ENCODE measurements at regions not wholly inside any gene's neighbourhood (a gene's known extent, or its start where the extent isn't known, plus 50 kb on each side); places are given as distances from the start of the nearest gene placed in this dataset.
A peak's percentile ranks its signal among the peaks of the same experiment; 100 is the strongest.

- DNase-seq: no peak
These were observed 334.8 kb downstream of the NSG2 start for GRCh38 chr5:174380311-174380710.

DNA sequence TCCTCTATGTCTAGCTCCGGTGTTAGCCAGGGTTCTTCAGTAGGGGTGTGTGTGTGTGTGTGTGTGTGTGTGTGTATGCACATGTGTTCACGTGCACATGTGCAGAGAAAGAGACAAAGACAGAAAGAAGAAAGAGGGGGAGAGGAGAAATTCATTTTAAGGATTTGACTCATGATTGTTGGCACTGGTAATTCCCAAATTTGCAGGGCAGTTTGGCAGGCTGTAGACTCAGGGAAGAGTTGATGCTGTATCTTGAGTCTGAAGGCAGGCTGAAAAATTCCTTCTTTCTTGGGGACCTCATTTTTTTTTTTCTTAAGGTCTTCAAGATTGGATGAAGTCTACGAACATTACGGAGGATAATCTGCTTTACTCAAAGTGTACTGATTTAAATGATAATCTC is 335.7 kb downstream of the NSG2 start:
- DNase-seq: no peak

- peak in 1 of 3 donors; percentile 18 for DNase-seq
These were observed 338.0 kb downstream of the NSG2 start for GRCh38 chr5:174383210-174384167.

DNA sequence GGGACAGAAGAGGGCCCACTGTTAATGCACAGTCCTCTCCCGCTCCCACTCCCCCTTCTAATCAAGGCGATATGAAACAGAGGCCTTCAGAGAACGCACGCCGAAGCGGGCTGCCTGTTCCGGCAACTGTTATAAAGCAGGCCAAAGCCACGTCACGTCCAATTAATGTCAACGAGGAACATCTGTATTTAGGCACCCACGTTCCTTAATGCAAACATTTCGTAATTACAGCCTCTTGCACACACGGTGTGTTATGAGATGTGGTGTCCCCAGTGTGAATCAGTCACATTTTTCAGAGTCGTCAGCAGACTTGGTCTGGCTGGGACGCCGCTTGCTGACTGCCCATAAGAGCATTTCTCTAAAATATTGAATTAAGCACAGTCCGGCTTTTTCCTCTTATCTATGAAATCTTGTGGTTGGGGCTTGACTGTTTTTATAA is 339.0 kb downstream of the NSG2 start:
- no peak for DNase-seq

GRCh38 chr5:174386306-174386705 is 338.1 kb upstream of the MSX2 start:
- no peak for DNase-seq

- DNase-seq: no peak
These were observed 337.5 kb upstream of the MSX2 start for GRCh38 chr5:174386846-174387245.

GRCh38 chr5:174387448-174387847 is 336.9 kb upstream of the MSX2 start:
- DNase-seq: no peak

DNA sequence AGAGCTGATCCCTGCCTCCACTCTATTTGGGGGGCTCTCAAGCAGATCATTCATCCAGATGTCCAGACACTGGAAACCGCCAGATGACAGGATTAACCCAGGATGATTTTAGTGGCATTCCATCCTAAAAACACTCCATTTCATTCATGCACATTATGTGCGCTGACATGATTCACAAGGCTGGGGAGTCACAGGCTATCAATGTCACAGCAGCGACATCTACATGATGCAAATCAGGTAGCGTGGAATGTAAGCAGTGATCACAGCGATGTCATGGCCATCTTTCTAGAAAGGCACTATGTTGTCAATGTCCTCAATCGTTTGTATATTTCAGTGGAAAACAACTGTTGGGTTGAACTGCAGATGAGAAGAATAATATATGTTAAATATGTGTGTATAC is 331.5 kb upstream of the MSX2 start:
- no peak for DNase-seq

DNA sequence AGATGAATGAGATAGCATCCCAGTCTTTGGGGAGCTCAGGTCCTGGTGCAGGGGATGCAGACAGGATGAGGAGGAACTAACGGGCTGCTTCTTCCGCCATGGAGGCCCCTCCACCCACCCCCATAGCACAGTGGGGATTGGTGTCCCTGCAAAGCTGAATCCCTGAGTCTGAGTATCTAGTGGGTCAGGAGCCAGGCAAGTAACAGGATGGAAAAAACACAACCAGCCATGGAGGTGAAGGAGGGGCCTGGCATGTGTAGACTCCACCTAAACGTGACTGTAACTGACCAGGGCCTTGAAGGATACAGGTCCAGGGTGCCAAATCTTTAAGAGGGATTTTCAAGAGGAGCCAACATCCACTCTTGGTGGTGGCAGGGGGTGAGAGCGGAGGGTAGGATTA is 327.8 kb upstream of the MSX2 start:
- DNase-seq: no peak

DNA sequence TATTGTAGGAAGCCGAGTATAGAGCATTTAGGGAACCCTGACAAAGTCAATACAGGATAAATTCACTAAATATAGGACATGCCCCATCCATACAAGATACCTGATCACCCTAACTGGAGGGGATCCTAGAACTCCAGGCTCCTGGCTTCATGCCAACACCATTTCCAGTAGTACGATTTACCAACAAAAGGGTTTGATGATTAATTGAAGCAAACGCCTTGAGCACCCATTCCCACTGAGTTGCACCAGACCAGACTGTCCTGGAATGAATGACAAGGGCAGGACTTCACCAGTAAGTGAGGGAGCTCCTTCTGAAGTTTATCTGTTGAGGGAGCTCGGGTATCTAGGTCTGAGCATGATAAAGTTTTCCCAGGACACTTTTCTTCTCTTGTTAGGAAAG is 327.2 kb upstream of the MSX2 start:
- DNase-seq: no peak

- no peak for DNase-seq
These were observed 326.2 kb upstream of the MSX2 start for GRCh38 chr5:174398171-174398570.

GRCh38 chr5:174399411-174399810 is 325.0 kb upstream of the MSX2 start:
- DNase-seq: no peak

- no peak for DNase-seq
These were observed 323.9 kb upstream of the MSX2 start for GRCh38 chr5:174400461-174400860.

- DNase-seq: no peak
These were observed 322.6 kb upstream of the MSX2 start for GRCh38 chr5:174401793-174402192.

GRCh38 chr5:174402222-174402812 is 322.1 kb upstream of the MSX2 start:
- DNase-seq: no peak

DNA sequence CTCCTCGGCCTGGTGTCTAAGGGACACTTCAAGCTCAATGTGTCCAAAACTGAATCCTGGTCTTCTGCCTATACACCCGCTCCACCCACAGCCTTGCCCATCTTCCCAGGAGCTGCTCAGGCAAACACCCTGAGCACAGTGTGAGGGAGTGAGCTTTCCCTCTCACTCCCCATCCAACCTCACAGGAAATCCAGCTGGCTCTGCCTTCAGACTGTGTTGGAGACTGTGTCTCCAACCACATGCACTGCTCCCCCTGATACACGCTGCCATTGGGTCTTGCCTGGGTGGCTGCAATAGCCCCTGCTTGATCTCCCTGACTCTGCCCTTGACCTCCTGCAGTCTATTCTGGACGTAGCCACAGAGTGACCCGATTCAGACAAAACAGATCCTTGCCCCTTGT is 319.5 kb upstream of the MSX2 start:
- no peak for DNase-seq

- DNase-seq: peak; percentile 20 to 36 (median 28)
These were observed 315.3 kb upstream of the MSX2 start for GRCh38 chr5:174409070-174409469.

GRCh38 chr5:174409971-174410370 is 314.4 kb upstream of the MSX2 start:
- DNase-seq: no peak

- DNase-seq: no peak
These were observed 313.5 kb upstream of the MSX2 start for GRCh38 chr5:174410716-174411478.

DNA sequence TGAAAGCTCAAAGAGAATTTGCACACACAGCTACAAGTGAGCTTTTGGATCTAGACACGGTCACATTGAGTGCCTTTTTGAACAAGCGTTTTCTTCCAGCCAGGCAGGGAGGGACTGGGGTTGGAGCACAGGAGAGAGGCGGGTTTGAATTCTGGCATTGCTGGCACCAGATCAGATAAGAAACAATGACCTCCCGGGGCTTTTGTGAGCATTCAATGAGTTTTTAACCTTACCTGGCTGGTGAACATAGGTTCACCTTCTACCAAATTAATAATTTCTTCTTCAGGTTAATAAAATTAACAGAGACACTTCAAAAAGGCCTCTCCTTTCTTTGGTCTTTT is 312.9 kb upstream of the MSX2 start:
- DNase-seq: no peak

- no peak for DNase-seq
These were observed 312.0 kb upstream of the MSX2 start for GRCh38 chr5:174412374-174412773.

DNA sequence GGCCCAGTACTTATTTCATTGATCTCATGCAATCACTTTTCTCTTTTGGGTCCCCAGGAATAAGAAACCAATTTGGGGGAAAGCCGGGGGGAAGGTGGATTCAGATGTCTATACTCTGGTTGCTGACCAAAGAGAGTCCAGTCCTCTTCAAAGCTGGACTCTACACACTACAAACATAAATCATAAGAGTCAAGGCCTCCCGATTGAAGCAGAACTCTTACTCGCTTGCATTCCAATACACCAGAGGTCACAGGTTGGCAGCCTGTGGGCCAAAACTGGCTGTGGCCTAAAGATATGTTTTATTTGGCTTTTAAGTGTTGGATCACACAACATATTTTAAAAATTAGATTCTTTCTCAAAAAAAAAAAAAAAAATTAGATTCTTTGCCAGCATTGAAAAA is 311.4 kb upstream of the MSX2 start:
- DNase-seq: no peak

DNA sequence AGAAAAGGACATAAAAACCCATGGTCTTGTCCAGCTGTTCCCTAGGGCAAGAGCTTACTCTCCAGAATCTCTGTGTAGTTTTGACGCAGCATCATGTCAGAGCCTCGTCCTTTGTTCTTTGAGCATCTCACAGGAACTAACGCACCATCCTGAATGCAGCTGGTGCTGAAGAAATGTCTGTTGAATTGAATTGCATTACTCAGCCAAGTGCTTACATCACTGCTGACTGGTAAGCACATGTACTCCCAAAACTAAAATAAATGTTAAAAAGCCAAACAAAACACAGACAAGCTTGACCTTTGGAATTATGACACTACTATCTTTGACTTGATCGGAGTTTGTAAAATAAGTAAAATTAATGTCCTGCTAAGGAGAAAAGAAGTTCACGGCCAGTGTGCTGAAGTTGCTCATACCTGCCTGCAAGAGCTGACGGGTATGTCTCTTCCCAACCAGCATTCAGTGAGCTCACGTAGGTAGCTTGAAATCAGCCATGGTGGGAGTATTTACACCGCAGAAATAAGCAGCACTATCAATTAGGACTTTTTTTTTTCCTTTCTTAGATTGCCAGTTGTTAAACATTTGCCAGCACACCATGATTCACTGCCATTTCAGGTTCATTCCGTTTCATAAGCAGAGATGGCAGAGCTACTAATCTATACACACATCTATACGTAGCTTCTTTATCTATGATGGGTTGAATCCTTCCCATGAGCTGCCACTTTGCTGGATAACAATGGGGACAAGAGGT is 310.6 kb upstream of the MSX2 start:
- DNase-seq: no peak

All from suppressor macrophage treated with lipopolysaccharide for 1 hour (primary cell).